Fibroblast of lung (primary cell): ENCODE measurements at regions not wholly inside any gene's neighbourhood (a gene's known extent, or its start where the extent isn't known, plus 50 kb on each side); places are given as distances from the start of the nearest gene placed in this dataset.

Experiments
- DNase-seq, 2 donors: peaks; one replicate each; pipeline versions ENCODE4 v3.0.0 to v3.0.0-alpha.2; 2010; ENCODE audit warnings: low read depth in 2 of 2
- H2AFZ ChIP-seq: 2 replicates; pipeline ENCODE4 v1.5.1; 2012; ENCODE audit warnings: low read length, control low read depth, inconsistent platforms
- H3K27ac ChIP-seq: 2 replicates; pipeline ENCODE4 v1.5.1; 2011; ENCODE audit warnings: low read length, control low read depth; ENCODE audit not compliant: insufficient read depth
- H3K27me3 ChIP-seq: 2 replicates; pipeline ENCODE4 v1.5.1; 2011; ENCODE audit warnings: mild to moderate bottlenecking, low read length; ENCODE audit not compliant: control insufficient read depth, insufficient read depth
- H3K36me3 ChIP-seq: 2 replicates; pipeline ENCODE4 v1.5.1; 2011; ENCODE audit warnings: low read length; ENCODE audit not compliant: control insufficient read depth, insufficient read depth
- H3K4me1 ChIP-seq: 2 replicates; pipeline ENCODE4 v1.5.1; 2011; ENCODE audit warnings: low read length; ENCODE audit not compliant: control insufficient read depth, insufficient read depth; ENCODE audit errors: extremely low read depth
- H3K4me2 ChIP-seq: 2 replicates; pipeline ENCODE4 v1.5.1; 2011; ENCODE audit warnings: low read length, control low read depth; ENCODE audit not compliant: insufficient read depth; ENCODE audit errors: extremely low read depth
- H3K4me3 ChIP-seq, 4 experiments: fragments of 200-600 bp in 1 of 4; sonication (generic) in 1 of 4; replicated peaks in 1 of 4; 2 replicates each; pipeline ENCODE4 v1.5.1; 2011 to 2016; ENCODE audit warnings: low read length in 4 of 4, low read depth in 3 of 4, mild to moderate bottlenecking in 3 of 4, control low read depth in 2 of 4, inconsistent platforms in 1 of 4, mixed read lengths in 1 of 4; ENCODE audit not compliant: insufficient read depth in 1 of 4; ENCODE audit errors: control extremely low read depth in 1 of 4
- H3K79me2 ChIP-seq: 2 replicates; pipeline ENCODE4 v1.5.1; 2012; ENCODE audit warnings: mild to moderate bottlenecking, low read length, inconsistent platforms; ENCODE audit not compliant: control insufficient read depth, insufficient read depth
- H3K9ac ChIP-seq: 2 replicates; pipeline ENCODE4 v1.5.1; 2011; ENCODE audit warnings: mild to moderate bottlenecking, low read length, control low read depth; ENCODE audit not compliant: insufficient read depth
- H3K9me3 ChIP-seq: 2 replicates; pipeline ENCODE4 v1.5.1; 2012; ENCODE audit warnings: low read depth, low read length; ENCODE audit not compliant: control insufficient read depth, insufficient read depth
- H4K20me1 ChIP-seq: 2 replicates; pipeline ENCODE4 v1.5.1; 2011; ENCODE audit warnings: low read length; ENCODE audit not compliant: control insufficient read depth, insufficient read depth; ENCODE audit errors: extremely low read depth
- CTCF ChIP-seq, 2 donors: IDR thresholded peaks in 1 of 2; conservative IDR thresholded peaks in 1 of 2; 1 replicate in 1 of 2; 2 replicates in 1 of 2; pipeline ENCODE4 v1.5.1; 2011 to 2012; ENCODE audit warnings: low read length in 2 of 2, control low read depth in 1 of 2, inconsistent platforms in 1 of 2, low read depth in 1 of 2, mild to moderate bottlenecking in 1 of 2
- EZH2 ChIP-seq: IDR thresholded peaks from 2 replicates; pipeline ENCODE4 v1.5.1; 2012; ENCODE audit warnings: low read length, control low read depth, mild to moderate bottlenecking; ENCODE audit errors: missing control alignments

DNA sequence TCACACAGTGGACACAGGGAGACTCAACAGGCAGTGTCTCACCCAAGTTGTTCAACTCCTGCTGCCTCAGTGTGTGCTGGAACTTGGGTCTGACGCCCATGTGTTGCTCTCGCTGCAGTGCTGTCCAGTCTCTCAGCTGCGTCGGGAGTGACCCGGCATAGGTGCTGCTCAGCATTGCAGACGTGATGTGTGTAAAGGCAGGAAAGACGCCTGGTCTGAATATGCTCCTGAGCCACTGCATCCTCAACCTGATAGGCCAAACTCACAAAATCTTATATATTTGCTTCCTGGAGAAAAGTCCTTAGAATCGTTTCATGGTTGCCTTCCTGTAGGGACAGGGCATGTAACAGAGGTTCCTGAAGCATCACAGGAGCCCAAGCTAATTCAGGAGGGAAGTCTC, 152.9 kb downstream of the INSIG2 start:
- H4K20me1 ChIP-seq: no peaks in the 10 kb centered on the region
- H3K27ac ChIP-seq: no peak overlapping the region
- H3K36me3 ChIP-seq: no peaks in the 10 kb centered on the region
- H3K4me1 ChIP-seq: no peaks in the 10 kb centered on the region
- H3K79me2 ChIP-seq: no peaks in the 10 kb centered on the region
- no peak overlapping the region for H2AFZ ChIP-seq
- H3K9ac ChIP-seq: no peak overlapping the region
- TF ChIP-seq EZH2: no peak
- no peak for TF ChIP-seq CTCF (conservative IDR thresholded peaks at IDR 0.05 in 1 of 2, IDR thresholded peaks at IDR 0.05 in 1 of 2; ENCODE audit: low read depth in 1 of 2, low read length in 2 of 2)
- H3K4me2 ChIP-seq: no peak overlapping the region
- H3K4me3 ChIP-seq: no peak overlapping the region
- no peaks in the 10 kb centered on the region for H3K27me3 ChIP-seq
- no peak for DNase-seq
- H3K9me3 ChIP-seq: no peaks in the 10 kb centered on the region

- H3K79me2 ChIP-seq: no peaks in the 10 kb centered on the region
- no peak overlapping the region for H3K9ac ChIP-seq
- no peak overlapping the region for H3K27ac ChIP-seq
- no peaks in the 10 kb centered on the region for H4K20me1 ChIP-seq
- H2AFZ ChIP-seq: no peak overlapping the region
- no peak for DNase-seq
- no peak overlapping the region for H3K4me2 ChIP-seq
- no peaks in the 10 kb centered on the region for H3K36me3 ChIP-seq
- H3K4me3 ChIP-seq: no peak overlapping the region
- TF ChIP-seq CTCF (conservative IDR thresholded peaks at IDR 0.05 in 1 of 2, IDR thresholded peaks at IDR 0.05 in 1 of 2; ENCODE audit: low read depth in 1 of 2, low read length in 2 of 2) (no peak), EZH2 (no peak)
- H3K4me1 ChIP-seq: no peaks in the 10 kb centered on the region
- no peaks in the 10 kb centered on the region for H3K27me3 ChIP-seq
- H3K9me3 ChIP-seq: no peaks in the 10 kb centered on the region
Measured at GRCh38 chr2:118240276-118240675, 152.0 kb downstream of the INSIG2 start.

DNA sequence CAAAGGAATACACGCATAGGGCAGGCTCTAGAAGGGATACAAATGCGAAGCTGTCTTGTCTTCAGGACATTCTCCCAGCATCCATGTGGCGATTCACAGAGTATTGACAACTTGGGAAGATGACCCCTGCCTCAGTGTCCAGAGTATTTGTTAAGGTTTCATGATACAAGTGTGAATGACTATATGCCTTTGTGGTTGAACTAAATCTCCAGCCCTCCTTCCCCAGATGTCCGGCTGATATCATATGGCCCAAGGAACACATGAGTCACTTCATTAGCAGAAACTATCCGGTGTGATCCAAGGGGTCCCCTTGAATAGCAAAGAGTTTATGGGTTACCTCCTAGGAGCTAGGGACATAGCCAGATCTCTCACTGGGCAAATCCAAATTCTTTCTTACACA, 151.0 kb downstream of the INSIG2 start:
- H3K9me3 ChIP-seq: no peaks in the 10 kb centered on the region
- H4K20me1 ChIP-seq: no peaks in the 10 kb centered on the region
- TF ChIP-seq CTCF (conservative IDR thresholded peaks at IDR 0.05 in 1 of 2, IDR thresholded peaks at IDR 0.05 in 1 of 2; ENCODE audit: low read depth in 1 of 2, low read length in 2 of 2) (no peak), EZH2 (no peak)
- H3K9ac ChIP-seq: no peak overlapping the region
- H2AFZ ChIP-seq: no peak overlapping the region
- no peak for DNase-seq
- no peak overlapping the region for H3K4me2 ChIP-seq
- H3K4me1 ChIP-seq: no peaks in the 10 kb centered on the region
- H3K27me3 ChIP-seq: no peaks in the 10 kb centered on the region
- H3K4me3 ChIP-seq: no peak overlapping the region
- no peak overlapping the region for H3K27ac ChIP-seq
- H3K79me2 ChIP-seq: no peaks in the 10 kb centered on the region
- no peaks in the 10 kb centered on the region for H3K36me3 ChIP-seq
